Thyroid gland (tissue), 4 donors: ENCODE measurements at regions not wholly inside any gene's neighbourhood (a gene's known extent, or its start where the extent isn't known, plus 50 kb on each side); places are given as distances from the start of the nearest gene placed in this dataset.

Experiments used
- DNase-seq, 2 donors: peaks; one replicate each; pipeline ENCODE4 v3.0.0-alpha.2; 2019
- H3K27ac ChIP-seq, 3 donors: fragments of 200-600 bp; sonication (generic); 1 replicate in 2 of 3; 2 replicates in 1 of 3; pipeline ENCODE4 v1.5.1; 2016 to 2019; ENCODE audit warnings: mild to moderate bottlenecking in 1 of 3, moderate library complexity in 1 of 3
- H3K27me3 ChIP-seq: fragments of 200-600 bp; sonication (generic); one replicate; pipeline ENCODE4 v1.5.1; 2019
- H3K36me3 ChIP-seq, 2 donors: fragments of 200-600 bp; sonication (generic); one replicate each; pipeline ENCODE4 v1.5.1; 2016 to 2019
- H3K4me1 ChIP-seq, 2 donors: fragments of 200-600 bp; sonication (generic); one replicate each; pipeline ENCODE4 v1.5.1; 2017 to 2019
- H3K4me3 ChIP-seq, 3 donors: fragments of 200-600 bp; sonication (generic); replicated peaks in 1 of 3; 1 replicate in 2 of 3; 2 replicates in 1 of 3; pipeline ENCODE4 v1.5.1; 2016; ENCODE audit warnings: mild to moderate bottlenecking in 1 of 3
- H3K9me3 ChIP-seq: fragments of 200-600 bp; sonication (generic); one replicate; pipeline ENCODE4 v1.5.1; 2017
- CTCF ChIP-seq, 6 experiments: fragments of 200-600 bp in 3 of 6; fragments of 450-650 bp in 3 of 6; sonication (generic) in 3 of 6; IDR thresholded peaks; one replicate each; pipeline ENCODE4 v1.5.1; 2016 to 2019; ENCODE audit warnings: antibody characterized with exemption in 6 of 6, mild to moderate bottlenecking in 2 of 6, inconsistent platforms in 1 of 6, moderate library complexity in 1 of 6
- POLR2A ChIP-seq, 2 donors: fragments of 450-650 bp; IDR thresholded peaks; one replicate each; pipeline ENCODE4 v1.6.1; 2017; ENCODE audit warnings: antibody characterized with exemption in 2 of 2, mild to moderate bottlenecking in 2 of 2, moderate library complexity in 1 of 2
- WGBS, 2 donors: methylation state at CpG; one replicate each; pipeline ENCODE4 v1.1.5; 2017; 5-methylcytosine and 5-hydroxymethylcytosine counted together
- intact Hi-C: fragments of 100-400 bp; cut with DNase I; formaldehyde crosslinking; loops from one replicate; pipeline ENCODE4 v1.15.1; 2023

- intact Hi-C loops, result no loop called here
- Histone ChIP-seq H3K27ac (no peak overlapping the region), H3K4me1 (no peaks in the 10 kb centered on the region)
Measured at GRCh38 chr3:74546426-74546825, 68.0 kb downstream of the CNTN3 start.

GRCh38 chr3:74542441-74542840 is 72.0 kb downstream of the CNTN3 start:
- no peaks in the 10 kb centered on the region for H3K9me3 ChIP-seq
- H3K27ac ChIP-seq, result no peak overlapping the region
- H3K4me1 ChIP-seq, result peaks cover 13 to 14% of the 10 kb centered on the region in 2 donors
- no peaks in the 10 kb centered on the region for H3K36me3 ChIP-seq
- intact Hi-C loops, result no loop called here
- H3K27me3 ChIP-seq, result no peaks in the 10 kb centered on the region
- TF ChIP-seq CTCF (IDR thresholded peaks at IDR 0.05), result no peak
- TF ChIP-seq POLR2A (IDR thresholded peaks at IDR 0.05), result no peak
- DNase-seq, result no peak
- WGBS, 2 donors, result 92 to 93% methylated on average over 2 of the region's 2 CpGs
- H3K4me3 ChIP-seq, result no peak overlapping the region

More at GRCh38 chr3:74546426-74546825, 68.0 kb downstream of the CNTN3 start:
- no peak for DNase-seq
- no peak overlapping the region for H3K4me3 ChIP-seq
- H3K9me3 ChIP-seq, result no peaks in the 10 kb centered on the region
- H3K36me3 ChIP-seq, result no peaks in the 10 kb centered on the region
- H3K27me3 ChIP-seq, result no peaks in the 10 kb centered on the region
- TF ChIP-seq CTCF (IDR thresholded peaks at IDR 0.05) (no peak), POLR2A (IDR thresholded peaks at IDR 0.05) (no peak)
- 59 to 66% methylated on average over 4 of the region's 4 CpGs for WGBS, 2 donors

GRCh38 chr3:74539876-74540275 is 74.6 kb downstream of the CNTN3 start:
- TF ChIP-seq POLR2A (IDR thresholded peaks at IDR 0.05) (no peak), CTCF (IDR thresholded peaks at IDR 0.05) (no peak)
- H3K9me3 ChIP-seq, result no peaks in the 10 kb centered on the region
- no peak overlapping the region for H3K4me3 ChIP-seq
- no peaks in the 10 kb centered on the region for H3K27me3 ChIP-seq
- peaks cover 13 to 14% of the 10 kb centered on the region in 2 donors for H3K4me1 ChIP-seq
- no peak overlapping the region for H3K27ac ChIP-seq
- no peaks in the 10 kb centered on the region for H3K36me3 ChIP-seq
- DNase-seq, result peak; percentile 80
- intact Hi-C loops, result no loop called here
- WGBS, 2 donors, result 20 to 37% methylated on average over 3 of the region's 3 CpGs

- 22 to 35% methylated on average over 1 of the region's 1 CpG for WGBS, 2 donors
- Histone ChIP-seq H3K4me1 (peaks cover 13 to 14% of the 10 kb centered on the region in 2 donors), H3K36me3 (no peaks in the 10 kb centered on the region), H3K27ac (no peak overlapping the region), H3K4me3 (no peak overlapping the region), H3K9me3 (no peaks in the 10 kb centered on the region), H3K27me3 (no peaks in the 10 kb centered on the region)
- intact Hi-C loops, result no loop called here
- no peak for DNase-seq
- TF ChIP-seq CTCF (IDR thresholded peaks at IDR 0.05) (no peak), POLR2A (IDR thresholded peaks at IDR 0.05) (no peak)
Measured at GRCh38 chr3:74538669-74539068, 75.8 kb downstream of the CNTN3 start.

- Histone ChIP-seq H3K36me3 (no peaks in the 10 kb centered on the region), H3K4me3 (no peak overlapping the region), H3K4me1 (peaks cover 13 to 14% of the 10 kb centered on the region in 2 donors), H3K27ac (no peak overlapping the region), H3K27me3 (no peaks in the 10 kb centered on the region), H3K9me3 (no peaks in the 10 kb centered on the region)
- TF ChIP-seq POLR2A (IDR thresholded peaks at IDR 0.05) (no peak), CTCF (IDR thresholded peaks at IDR 0.05) (no peak)
- 89 to 91% methylated on average over 2 of the region's 2 CpGs for WGBS, 2 donors
- DNase-seq, result no peak
- intact Hi-C loops, result no loop called here
Measured at GRCh38 chr3:74537857-74538256, 76.6 kb downstream of the CNTN3 start.
